ENCODE measurements at regions not wholly inside any gene's neighbourhood (a gene's known extent, or its start where the extent isn't known, plus 50 kb on each side); places are given as distances from the start of the nearest gene placed in this dataset.

GRCh38 chr2:217113491-217113890, 253.6 kb upstream of the TNP1 start:
- ATAC-seq: no peak
- H3K9me2 ChIP-seq (ENCODE audit: insufficient read depth): no peaks in the 10 kb centered on the region
- H3K4me1 ChIP-seq (ENCODE audit: insufficient read depth): no peaks in the 10 kb centered on the region
- Mint-ChIP-seq H3K4me3 (no peak overlapping the region), H3K9me3 (no peaks in the 10 kb centered on the region), H3K27me3 (ENCODE audit: insufficient read depth, low read depth, poor library complexity) (no peaks in the 10 kb centered on the region), H3K4me1 (no peaks in the 10 kb centered on the region), H3K27ac (no peak overlapping the region), H3K36me3 (ENCODE audit: low read depth) (no peaks in the 10 kb centered on the region)
- H3K4me3 ChIP-seq: no peak overlapping the region
- H4K20me1 ChIP-seq (replicated peaks; ENCODE audit: insufficient read depth): no peaks in the 10 kb centered on the region
- no peaks in the 10 kb centered on the region for H3K27me3 ChIP-seq (ENCODE audit: insufficient read depth)
- no peaks in the 10 kb centered on the region for H3K36me3 ChIP-seq (ENCODE audit: insufficient read depth)
- no peak for TF ChIP-seq CREB1 (CRISPR knock-in tag; IDR thresholded peaks at IDR 0.05; ENCODE audit: low read depth)
- TF ChIP-seq ZNF331 (CRISPR knock-in tag; IDR thresholded peaks at IDR 0.05; ENCODE audit: low read depth): no peak
- TF ChIP-seq STAT1 (IDR thresholded peaks at IDR 0.05; ENCODE audit: unreplicated experiment): no peak
- no peak for TF ChIP-seq REST (IDR thresholded peaks at IDR 0.05; ENCODE audit: unreplicated experiment)
- no peak for TF ChIP-seq EZH2phosphoT487 (IDR thresholded peaks at IDR 0.05; ENCODE audit: unreplicated experiment)
- no peak for TF ChIP-seq JUNB (IDR thresholded peaks at IDR 0.05; ENCODE audit: unreplicated experiment)
- no peak for TF ChIP-seq NANOG (IDR thresholded peaks at IDR 0.05; ENCODE audit: borderline replicate concordance)
- H3K27ac ChIP-seq (ENCODE audit: low read depth): no peak overlapping the region
- no peak overlapping the region for H3K4me2 ChIP-seq
- no peak for DNase-seq (ENCODE audit: low spot score)
- no peaks in the 10 kb centered on the region for H3F3A ChIP-seq (replicated peaks; ENCODE audit: low read depth)
- no peaks in the 10 kb centered on the region for H3K79me2 ChIP-seq (replicated peaks; ENCODE audit: insufficient read depth)
- H2AFZ ChIP-seq: no peak overlapping the region

GRCh38 chr2:217110550-217110949, 250.7 kb upstream of the TNP1 start:
- Mint-ChIP-seq H3K9me3 (no peaks in the 10 kb centered on the region), H3K4me3 (no peak overlapping the region), H3K4me1 (peaks cover 3% of the 10 kb centered on the region; the same call in 2 of the 3 replicates), H3K27me3 (ENCODE audit: insufficient read depth, low read depth, poor library complexity) (no peaks in the 10 kb centered on the region), H3K36me3 (ENCODE audit: low read depth) (no peaks in the 10 kb centered on the region), H3K27ac (no peak overlapping the region)
- H3K27me3 ChIP-seq (ENCODE audit: insufficient read depth): no peaks in the 10 kb centered on the region
- H3K79me2 ChIP-seq (replicated peaks; ENCODE audit: insufficient read depth): no peaks in the 10 kb centered on the region
- TF ChIP-seq STAT1 (IDR thresholded peaks at IDR 0.05; ENCODE audit: unreplicated experiment) (no peak), NANOG (IDR thresholded peaks at IDR 0.05; ENCODE audit: borderline replicate concordance) (no peak), ZNF331 (CRISPR knock-in tag; IDR thresholded peaks at IDR 0.05; ENCODE audit: low read depth) (no peak), CREB1 (CRISPR knock-in tag; IDR thresholded peaks at IDR 0.05; ENCODE audit: low read depth) (no peak), EZH2phosphoT487 (IDR thresholded peaks at IDR 0.05; ENCODE audit: unreplicated experiment) (no peak), REST (IDR thresholded peaks at IDR 0.05; ENCODE audit: unreplicated experiment) (no peak), CTCF (conservative IDR thresholded peaks at IDR 0.05; ENCODE audit: low read depth in 2 of 2) (no peak), ETS1 (IDR thresholded peaks at IDR 0.05) (no peak)
- H3K9me2 ChIP-seq (ENCODE audit: insufficient read depth): no peaks in the 10 kb centered on the region
- no peaks in the 10 kb centered on the region for H3F3A ChIP-seq (replicated peaks; ENCODE audit: low read depth)
- DNase-seq (ENCODE audit: low spot score) (no peak), ATAC-seq (no peak)
- no peaks in the 10 kb centered on the region for H4K20me1 ChIP-seq (replicated peaks; ENCODE audit: insufficient read depth)
- H3K27ac ChIP-seq (ENCODE audit: low read depth): no peak overlapping the region
- no peak overlapping the region for H2AFZ ChIP-seq
- H3K4me2 ChIP-seq: no peak overlapping the region
- no peaks in the 10 kb centered on the region for H3K36me3 ChIP-seq (ENCODE audit: insufficient read depth)
- peaks cover 4% of the 10 kb centered on the region; the same call in 1 of the 2 replicates for H3K4me1 ChIP-seq (ENCODE audit: insufficient read depth)
- H3K4me3 ChIP-seq: no peak overlapping the region
